ENCODE measurements at regions not wholly inside any gene's neighbourhood (a gene's known extent, or its start where the extent isn't known, plus 50 kb on each side); places are given as distances from the start of the nearest gene placed in this dataset.

GRCh38 chr12:69059465-69060457 is 126.8 kb upstream of the CPM start:
- no peak for TF ChIP-seq CTCF (IDR thresholded peaks at IDR 0.05; ENCODE audit: insufficient read depth, low read length)
- TF ChIP-seq POLR2AphosphoS5 (IDR thresholded peaks at IDR 0.05; ENCODE audit: low read depth), result no peak
